Osteoblast (primary cell): ENCODE measurements at regions not wholly inside any gene's neighbourhood (a gene's known extent, or its start where the extent isn't known, plus 50 kb on each side); places are given as distances from the start of the nearest gene placed in this dataset.
"Not testable (repeated sequence)": the region's sequence is repeated elsewhere in the genome, so short reads cannot be mapped to it uniquely, and the experiment has no call there.

Experiments used
- DNase-seq: peaks from one replicate; pipeline ENCODE4 v3.0.0; 2011; ENCODE audit warnings: low spot score, mixed read lengths; ENCODE audit not compliant: insufficient read length; ENCODE audit errors: missing footprints
- H2AFZ ChIP-seq: 2 replicates; pipeline ENCODE4 v1.6.0; 2011; ENCODE audit warnings: mild to moderate bottlenecking, low read length
- H3K27ac ChIP-seq: 2 replicates; pipeline ENCODE4 v1.5.1; 2011; ENCODE audit warnings: mild to moderate bottlenecking, low read depth, low read length, moderate library complexity
- H3K27me3 ChIP-seq: 2 replicates; pipeline ENCODE4 v1.6.0; 2012; ENCODE audit warnings: mild to moderate bottlenecking, control low read depth, inconsistent platforms, low read length, moderate library complexity; ENCODE audit not compliant: insufficient read depth
- H3K36me3 ChIP-seq: 2 replicates; pipeline ENCODE4 v1.5.1; 2011; ENCODE audit warnings: mild to moderate bottlenecking, low read length, control low read depth, moderate library complexity; ENCODE audit not compliant: insufficient read depth
- H3K4me1 ChIP-seq: 2 replicates; pipeline ENCODE4 v1.5.1; 2011; ENCODE audit warnings: mild to moderate bottlenecking, low read length, control low read depth, moderate library complexity; ENCODE audit not compliant: insufficient read depth
- H3K4me2 ChIP-seq: 2 replicates; pipeline ENCODE4 v1.6.0; 2011; ENCODE audit warnings: mild to moderate bottlenecking, low read length; ENCODE audit not compliant: insufficient read depth
- H3K4me3 ChIP-seq: fragments of 200-600 bp; sonication (generic); 3 replicates; pipeline ENCODE4 v1.5.1; 2012; ENCODE audit warnings: mild to moderate bottlenecking, low read length, inconsistent platforms; ENCODE audit not compliant: insufficient read depth
- H3K79me2 ChIP-seq: 2 replicates; pipeline ENCODE4 v1.6.0; 2012; ENCODE audit warnings: mild to moderate bottlenecking, low read length, control low read depth, inconsistent platforms; ENCODE audit not compliant: insufficient read depth
- H3K9me3 ChIP-seq: 2 replicates; pipeline ENCODE4 v1.5.1; 2011; ENCODE audit warnings: low read depth, low read length, control low read depth
- H4K20me1 ChIP-seq: 2 replicates; pipeline ENCODE4 v1.6.0; 2012; ENCODE audit warnings: mild to moderate bottlenecking, low read length, control low read depth; ENCODE audit not compliant: insufficient read depth
- CTCF ChIP-seq: IDR thresholded peaks from 2 replicates; pipeline ENCODE4 v1.5.1; 2011; ENCODE audit warnings: mild to moderate bottlenecking, low read depth, low read length, moderate library complexity; ENCODE audit errors: extremely low read depth

GRCh38 chr3:72163809-72164634 lies 379.1 kb upstream of the PROK2 start:
- H4K20me1 ChIP-seq: no peaks in the 10 kb centered on the region
- H3K4me3 ChIP-seq: no peak overlapping the region
- H3K4me1 ChIP-seq: peaks cover 7% of the 10 kb centered on the region
- TF ChIP-seq CTCF: no peak
- H3K79me2 ChIP-seq: no peaks in the 10 kb centered on the region
- no peaks in the 10 kb centered on the region for H3K27me3 ChIP-seq
- no peak overlapping the region for H3K27ac ChIP-seq
- no peaks in the 10 kb centered on the region for H3K9me3 ChIP-seq
- no peak overlapping the region for H2AFZ ChIP-seq
- H3K4me2 ChIP-seq: no peak overlapping the region
- H3K36me3 ChIP-seq: no peaks in the 10 kb centered on the region
- DNase-seq: no peak

- H3K27me3 ChIP-seq: no peaks in the 10 kb centered on the region
- peak overlapping the region; percentile 46 for H2AFZ ChIP-seq
Measured at GRCh38 chr3:72162649-72163184, 377.8 kb upstream of the PROK2 start.

GRCh38 chr3:72161881-72162595 lies 377.1 kb upstream of the PROK2 start:
- no peak for DNase-seq
- Histone ChIP-seq H3K27ac (no peak overlapping the region), H4K20me1 (no peaks in the 10 kb centered on the region), H3K4me3 (no peak overlapping the region), H3K36me3 (no peaks in the 10 kb centered on the region), H3K4me1 (peaks cover 7% of the 10 kb centered on the region), H2AFZ (peak overlapping the region; percentile 46), H3K79me2 (no peaks in the 10 kb centered on the region), H3K27me3 (no peaks in the 10 kb centered on the region), H3K4me2 (peak overlapping the region; percentile 9), H3K9me3 (no peaks in the 10 kb centered on the region)
- no peak for TF ChIP-seq CTCF

More at GRCh38 chr3:72162649-72163184, 377.8 kb upstream of the PROK2 start:
- TF ChIP-seq CTCF: no peak
- Histone ChIP-seq H3K36me3 (no peaks in the 10 kb centered on the region), H3K27ac (no peak overlapping the region), H4K20me1 (no peaks in the 10 kb centered on the region), H3K4me3 (no peak overlapping the region), H3K79me2 (no peaks in the 10 kb centered on the region), H3K4me2 (peak overlapping the region; percentile 9), H3K4me1 (peaks cover 7% of the 10 kb centered on the region), H3K9me3 (no peaks in the 10 kb centered on the region)
- DNase-seq: no peak

- DNase-seq, H4K20me1 ChIP-seq, H3K27ac ChIP-seq, H3K79me2 ChIP-seq, H3K4me2 ChIP-seq, H3K36me3 ChIP-seq, H3K27me3 ChIP-seq, H3K4me1 ChIP-seq, H2AFZ ChIP-seq, H3K4me3 ChIP-seq, H3K9me3 ChIP-seq: not testable (repeated sequence)
Measured at GRCh38 chr3:72161285-72161684, 376.3 kb upstream of the PROK2 start.
